Sigmoid colon (tissue), 6 donors: ENCODE measurements at regions not wholly inside any gene's neighbourhood (a gene's known extent, or its start where the extent isn't known, plus 50 kb on each side); places are given as distances from the start of the nearest gene placed in this dataset.
"Not testable (repeated sequence)": the region's sequence is repeated elsewhere in the genome, so short reads cannot be mapped to it uniquely, and the experiment has no call there.

Experiments
- DNase-seq: peaks from one replicate; pipeline ENCODE4 v3.0.0-alpha.2; 2019
- H3K27ac ChIP-seq, 4 donors: fragments of 200-600 bp; sonication (generic); one replicate each; pipeline ENCODE4 v1.5.1; 2016 to 2019; ENCODE audit warnings: mild to moderate bottlenecking in 1 of 4
- H3K27me3 ChIP-seq, 3 donors: fragments of 200-600 bp; sonication (generic); one replicate each; pipeline ENCODE4 v1.5.1; 2019; ENCODE audit warnings: mild to moderate bottlenecking in 1 of 3
- H3K36me3 ChIP-seq, 4 donors: fragments of 200-600 bp; sonication (generic); one replicate each; pipeline ENCODE4 v1.5.1; 2016 to 2019
- H3K4me1 ChIP-seq, 4 donors: fragments of 200-600 bp; sonication (generic); one replicate each; pipeline ENCODE4 v1.5.1; 2017 to 2019
- H3K4me3 ChIP-seq, 4 donors: fragments of 200-600 bp; sonication (generic); one replicate each; pipeline ENCODE4 v1.5.1; 2017 to 2019; ENCODE audit warnings: mild to moderate bottlenecking in 2 of 4, moderate library complexity in 1 of 4
- H3K9me3 ChIP-seq, 4 donors: fragments of 200-600 bp in 3 of 4; sonication (generic) in 3 of 4; one replicate each; pipeline versions ENCODE4 v1.5.1 to v1.6.1; 2013 to 2019
- EP300 ChIP-seq, 4 donors: sonication (generic); formaldehyde crosslinking; IDR thresholded peaks; one replicate each; pipeline ENCODE4 v1.6.1; 2017; ENCODE audit warnings: antibody characterized with exemption in 4 of 4
- POLR2A ChIP-seq, 2 donors: fragments of 450-650 bp; IDR thresholded peaks; one replicate each; pipeline ENCODE4 v1.6.1; 2016; ENCODE audit warnings: antibody characterized with exemption in 2 of 2, mild to moderate bottlenecking in 2 of 2, moderate library complexity in 2 of 2
- POLR2AphosphoS5 ChIP-seq, 4 donors: sonication (generic); formaldehyde crosslinking; IDR thresholded peaks; one replicate each; pipeline ENCODE4 v1.6.1; 2017; ENCODE audit warnings: antibody characterized with exemption in 4 of 4
- WGBS, 2 donors: extraction: QIAGEN DNeasy Blood & Tissue Kit; methylation state at CpG; one replicate each; pipeline ENCODE4 v1.1.7; 2013; 5-methylcytosine and 5-hydroxymethylcytosine counted together
- intact Hi-C: fragments of 100-400 bp; cut with DNase I; formaldehyde crosslinking; loops from one replicate; pipeline ENCODE4 v1.15.1; 2023
- TF ChIP-seq, protein P1 (sequence below), 4 experiments: fragments of 450-650 bp in 3 of 4; fragments of 200-600 bp in 1 of 4; IDR thresholded peaks; one replicate each; pipeline ENCODE4 v1.5.1; 2016 to 2019; ENCODE audit warnings: antibody characterized with exemption in 4 of 4, mild to moderate bottlenecking in 3 of 4, moderate library complexity in 2 of 4
- donor health status: healthy with polysubstance abuse.
- donor health status: healthy.

GRCh38 chr6:27128311-27129094, 119.0 kb upstream of the PRSS16 start:
- no peak overlapping the region for H3K27ac ChIP-seq
- WGBS, 2 donors, result 89 to 93% methylated on average over 4 of the region's 4 CpGs
- H3K36me3 ChIP-seq, result no peaks in the 10 kb centered on the region
- H3K27me3 ChIP-seq, result no peaks in the 10 kb centered on the region
- no peaks in the 10 kb centered on the region for H3K9me3 ChIP-seq
- DNase-seq, result no peak
- TF ChIP-seq POLR2AphosphoS5 (IDR thresholded peaks at IDR 0.05), result no peak
- TF ChIP-seq EP300 (IDR thresholded peaks at IDR 0.05), result no peak
- no peak for TF ChIP-seq POLR2A (IDR thresholded peaks at IDR 0.05)
- TF ChIP-seq, protein P1, sequence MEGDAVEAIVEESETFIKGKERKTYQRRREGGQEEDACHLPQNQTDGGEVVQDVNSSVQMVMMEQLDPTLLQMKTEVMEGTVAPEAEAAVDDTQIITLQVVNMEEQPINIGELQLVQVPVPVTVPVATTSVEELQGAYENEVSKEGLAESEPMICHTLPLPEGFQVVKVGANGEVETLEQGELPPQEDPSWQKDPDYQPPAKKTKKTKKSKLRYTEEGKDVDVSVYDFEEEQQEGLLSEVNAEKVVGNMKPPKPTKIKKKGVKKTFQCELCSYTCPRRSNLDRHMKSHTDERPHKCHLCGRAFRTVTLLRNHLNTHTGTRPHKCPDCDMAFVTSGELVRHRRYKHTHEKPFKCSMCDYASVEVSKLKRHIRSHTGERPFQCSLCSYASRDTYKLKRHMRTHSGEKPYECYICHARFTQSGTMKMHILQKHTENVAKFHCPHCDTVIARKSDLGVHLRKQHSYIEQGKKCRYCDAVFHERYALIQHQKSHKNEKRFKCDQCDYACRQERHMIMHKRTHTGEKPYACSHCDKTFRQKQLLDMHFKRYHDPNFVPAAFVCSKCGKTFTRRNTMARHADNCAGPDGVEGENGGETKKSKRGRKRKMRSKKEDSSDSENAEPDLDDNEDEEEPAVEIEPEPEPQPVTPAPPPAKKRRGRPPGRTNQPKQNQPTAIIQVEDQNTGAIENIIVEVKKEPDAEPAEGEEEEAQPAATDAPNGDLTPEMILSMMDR (IDR thresholded peaks at IDR 0.05), result no peak
- intact Hi-C loops, result loop anchor here (5.0 kb wide), 2 partner anchors 49 to 774 kb away; no protein-coding TSS in a partner anchor
- no peak overlapping the region for H3K4me3 ChIP-seq
- H3K4me1 ChIP-seq, result peaks cover 0 to 16% (median 6%) of the 10 kb centered on the region in 4 donors

DNA sequence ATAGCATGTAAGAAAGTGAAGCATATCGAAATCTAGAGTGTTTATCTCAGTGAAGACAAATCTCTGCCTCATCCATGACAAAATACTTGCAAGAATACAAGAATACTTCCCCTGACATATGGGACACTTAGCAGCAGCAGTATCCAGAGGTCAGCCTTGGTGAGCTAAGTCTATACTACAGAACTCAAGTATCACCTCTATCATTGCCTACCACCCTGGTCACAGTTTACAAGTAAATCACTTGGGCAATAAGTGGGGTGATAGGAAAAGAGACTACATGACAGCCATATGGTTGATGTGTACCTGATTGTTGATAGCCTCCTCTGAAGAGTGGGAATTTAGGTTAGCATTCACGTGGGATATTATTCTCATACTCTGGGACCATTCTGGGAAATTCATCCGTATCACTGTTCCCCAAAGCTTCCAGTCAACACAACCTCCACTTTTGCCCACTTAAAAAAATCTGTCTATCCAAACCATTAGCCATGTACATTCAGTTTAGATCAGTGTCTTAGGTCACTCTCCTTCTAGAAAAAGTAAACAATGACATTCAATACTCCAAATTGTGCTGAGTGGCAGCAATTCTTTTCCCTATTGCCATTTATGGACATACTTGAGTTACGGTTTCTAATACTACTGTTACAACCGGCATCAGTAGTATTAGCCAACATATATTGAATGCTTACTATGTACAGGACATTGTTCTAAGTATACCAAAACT, 118.2 kb upstream of the PRSS16 start:
- Histone ChIP-seq H3K36me3 (no peaks in the 10 kb centered on the region), H3K27ac (no peak overlapping the region), H3K9me3 (no peaks in the 10 kb centered on the region), H3K4me3 (no peak overlapping the region), H3K27me3 (no peaks in the 10 kb centered on the region), H3K4me1 (peaks cover 0 to 22% (median 11%) of the 10 kb centered on the region in 4 donors)
- TF ChIP-seq EP300 (IDR thresholded peaks at IDR 0.05) (no peak), POLR2A (IDR thresholded peaks at IDR 0.05) (no peak), POLR2AphosphoS5 (IDR thresholded peaks at IDR 0.05) (no peak)
- TF ChIP-seq, protein P1 (IDR thresholded peaks at IDR 0.05), result no peak
- intact Hi-C loops, result loop anchor here (5.0 kb wide), 2 partner anchors 48 to 773 kb away; no protein-coding TSS in a partner anchor
- DNase-seq, result no peak
- WGBS, 2 donors, result 91 to 93% methylated on average over 5 of the region's 5 CpGs

DNA sequence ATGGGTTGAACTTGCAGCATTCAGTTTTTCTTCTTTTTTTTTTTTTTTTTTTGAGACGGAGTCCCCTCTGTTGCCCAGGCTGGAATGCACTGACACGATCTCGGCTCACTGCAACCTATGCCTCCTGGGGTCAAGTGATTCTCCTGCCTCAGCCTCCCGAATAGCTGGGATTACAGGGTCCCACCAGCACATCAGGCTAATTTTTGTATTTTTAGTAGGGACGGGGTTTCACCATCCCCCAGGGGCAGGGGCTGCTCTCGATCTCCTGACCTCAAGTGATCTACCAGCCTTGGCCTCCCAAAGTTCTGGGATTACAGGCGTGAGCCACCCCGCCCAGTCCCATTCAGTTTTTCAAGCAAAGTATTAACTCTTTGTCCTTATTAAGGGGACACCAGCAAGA, 117.6 kb upstream of the PRSS16 start:
- H3K27ac ChIP-seq, result no peak overlapping the region
- H3K27me3 ChIP-seq, result no peaks in the 10 kb centered on the region
- intact Hi-C loops, result loop anchor here (2.0 to 10.0 kb wide), 9 partner anchors 47 to 1855 kb away; a partner anchor contains a TSS
- DNase-seq, result no peak
- H3K4me1 ChIP-seq, result peaks cover 0 to 22% (median 11%) of the 10 kb centered on the region in 4 donors
- TF ChIP-seq POLR2AphosphoS5 (IDR thresholded peaks at IDR 0.05) (no peak), EP300 (IDR thresholded peaks at IDR 0.05) (no peak), POLR2A (IDR thresholded peaks at IDR 0.05) (no peak)
- TF ChIP-seq, protein P1 (IDR thresholded peaks at IDR 0.05), result no peak
- H3K36me3 ChIP-seq, result no peaks in the 10 kb centered on the region
- no peak overlapping the region for H3K4me3 ChIP-seq
- 89 to 91% methylated on average over 8 of the region's 8 CpGs for WGBS, 2 donors
- no peaks in the 10 kb centered on the region for H3K9me3 ChIP-seq

GRCh38 chr6:27130668-27131428, 116.7 kb upstream of the PRSS16 start:
- intact Hi-C loops, result loop anchor here (2.0 to 10.0 kb wide), 7 partner anchors 346 to 1854 kb away; a partner anchor contains a TSS
- peaks cover 0 to 22% (median 11%) of the 10 kb centered on the region in 4 donors for H3K4me1 ChIP-seq

DNA sequence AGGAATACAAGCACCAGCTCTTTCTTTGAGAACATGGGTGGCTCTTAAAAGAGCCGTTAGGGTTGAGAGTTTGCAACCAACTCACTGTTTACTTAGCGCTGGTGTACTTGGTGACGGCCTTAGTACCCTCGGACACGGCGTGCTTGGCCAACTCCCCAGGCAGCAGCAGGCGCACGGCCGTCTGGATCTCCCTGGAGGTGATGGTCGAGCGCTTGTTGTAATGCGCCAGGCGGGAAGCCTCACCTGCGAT, 115.3 kb upstream of the PRSS16 start:
- DNase-seq, H3K27me3 ChIP-seq, H3K9me3 ChIP-seq, H3K36me3 ChIP-seq: not testable (repeated sequence)
- H3K4me1 ChIP-seq, result peaks cover 0 to 22% (median 11%) of the 10 kb centered on the region in 4 donors
- peak overlapping the region; percentile 87 to 95 (median 92) for H3K27ac ChIP-seq
- peak overlapping the region; percentile 30 to 55 (median 52) for H3K4me3 ChIP-seq
- intact Hi-C loops, result loop anchor here (2.0 to 10.0 kb wide), 7 partner anchors 15 to 1853 kb away; a partner anchor contains a TSS
- WGBS, 2 donors, result 0% methylated on average over 14 of the region's 14 CpGs

More at GRCh38 chr6:27130668-27131428, 116.7 kb upstream of the PRSS16 start:
- Histone ChIP-seq H3K27ac (peak overlapping the region; percentile 87 to 95 (median 92)), H3K4me3 (peak overlapping the region; percentile 30 to 55 (median 52)), H3K9me3 (no peaks in the 10 kb centered on the region), H3K27me3 (no peaks in the 10 kb centered on the region), H3K36me3 (no peaks in the 10 kb centered on the region)
- 32 to 42% methylated on average over 7 of the region's 7 CpGs for WGBS, 2 donors
- TF ChIP-seq EP300 (IDR thresholded peaks at IDR 0.05), result no peak
- no peak for DNase-seq
